ENCODE measurements at regions not wholly inside any gene's neighbourhood (a gene's known extent, or its start where the extent isn't known, plus 50 kb on each side); places are given as distances from the start of the nearest gene placed in this dataset.
A peak's percentile ranks its signal among the peaks of the same experiment; 100 is the strongest.

DNA sequence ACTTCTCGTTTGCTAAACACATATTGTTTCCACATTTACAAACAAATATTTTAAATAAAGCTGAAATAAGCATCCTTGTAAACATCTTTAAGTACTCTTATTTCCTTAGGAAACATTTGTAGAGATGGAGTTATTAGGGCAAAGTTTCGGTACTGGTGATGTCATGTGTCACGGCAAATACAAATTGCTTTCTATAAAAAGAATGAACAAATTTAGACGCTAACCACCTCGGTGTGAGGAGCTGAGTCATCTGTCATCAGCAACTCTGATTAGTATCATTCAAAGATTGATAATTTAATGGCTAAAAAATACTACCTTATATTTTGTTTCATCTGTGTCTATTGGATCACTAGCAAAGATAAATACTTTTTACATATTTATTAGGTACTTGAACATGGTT, 982.0 kb downstream of the VRK1 start:
- DNase-seq (no peak), ATAC-seq (ENCODE audit: insufficient read depth, low FRiP score) (no peak)
- no peaks in the 10 kb centered on the region for H3K4me1 ChIP-seq (ENCODE audit: control insufficient read depth in 5 of 5, insufficient read depth in 5 of 5, low read length in 5 of 5)
- no peak for TF ChIP-seq CTCF (IDR thresholded peaks at IDR 0.05; ENCODE audit: control extremely low read depth, extremely low read depth)
- no peak overlapping the region for H3K9ac ChIP-seq (ENCODE audit: insufficient read depth in 1 of 2, low read length in 2 of 2)
- no peaks in the 10 kb centered on the region for H3K36me3 ChIP-seq (ENCODE audit: control insufficient read depth in 4 of 4, insufficient read depth in 4 of 4, low read length in 4 of 4)
- WGBS, 2 donors: 82 to 85% methylated on average over 5 of the region's 5 CpGs
- peaks cover 0 to 3% (median 0%) of the 10 kb centered on the region in 4 donors for H3K9me3 ChIP-seq (ENCODE audit: control insufficient read depth in 4 of 4, insufficient read depth in 3 of 4, low read length in 3 of 4)
- H3K27me3 ChIP-seq (ENCODE audit: control insufficient read depth in 3 of 3, insufficient read depth in 3 of 3, low read length in 2 of 3): no peaks in the 10 kb centered on the region
- no peak overlapping the region for H3K4me3 ChIP-seq
- H3K27ac ChIP-seq (ENCODE audit: low read depth in 1 of 2, low read length in 1 of 2): no peak overlapping the region

DNA sequence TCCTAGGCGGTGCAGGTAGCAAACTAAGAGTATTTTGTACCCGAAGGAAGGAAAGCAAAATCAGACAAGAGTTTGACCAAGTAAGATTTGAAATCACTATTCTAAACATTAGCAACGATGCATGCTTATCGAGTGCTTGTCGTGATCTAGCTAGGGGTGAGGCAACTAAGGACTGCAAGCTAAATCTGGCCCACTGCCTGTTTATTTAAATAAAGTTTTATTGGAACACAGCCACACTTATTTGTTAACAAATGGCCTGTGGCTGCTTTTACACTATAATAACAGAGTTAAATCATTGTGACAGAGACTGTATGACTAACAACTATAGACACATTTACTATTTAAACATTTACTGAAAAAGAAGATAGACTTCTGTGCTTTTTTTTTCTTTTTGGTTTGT, 983.6 kb downstream of the VRK1 start:
- no peak for DNase-seq
- 93 to 95% methylated on average over 5 of the region's 5 CpGs for WGBS, 2 donors
- Histone ChIP-seq H3K27me3 (ENCODE audit: control insufficient read depth in 3 of 3, insufficient read depth in 3 of 3, low read length in 2 of 3) (no peaks in the 10 kb centered on the region), H3K27ac (ENCODE audit: low read depth in 1 of 2, low read length in 1 of 2) (no peak overlapping the region), H3K4me3 (no peak overlapping the region), H3K36me3 (ENCODE audit: control insufficient read depth in 4 of 4, insufficient read depth in 4 of 4, low read length in 4 of 4) (no peaks in the 10 kb centered on the region), H3K4me1 (ENCODE audit: control insufficient read depth in 5 of 5, insufficient read depth in 5 of 5, low read length in 5 of 5) (no peaks in the 10 kb centered on the region), H3K9ac (ENCODE audit: insufficient read depth in 1 of 2, low read length in 2 of 2) (no peak overlapping the region), H3K9me3 (ENCODE audit: control insufficient read depth in 4 of 4, insufficient read depth in 3 of 4, low read length in 3 of 4) (no peaks in the 10 kb centered on the region)
- ATAC-seq (ENCODE audit: insufficient read depth, low FRiP score): no peak
- no peak for TF ChIP-seq CTCF (IDR thresholded peaks at IDR 0.05; ENCODE audit: control extremely low read depth, extremely low read depth)

GRCh38 chr14:97781961-97782360, 984.8 kb downstream of the VRK1 start:
- Histone ChIP-seq H3K9ac (ENCODE audit: insufficient read depth in 1 of 2, low read length in 2 of 2) (no peak overlapping the region), H3K27me3 (ENCODE audit: control insufficient read depth in 3 of 3, insufficient read depth in 3 of 3, low read length in 2 of 3) (no peaks in the 10 kb centered on the region), H3K36me3 (ENCODE audit: control insufficient read depth in 4 of 4, insufficient read depth in 4 of 4, low read length in 4 of 4) (no peaks in the 10 kb centered on the region), H3K27ac (ENCODE audit: low read depth in 1 of 2, low read length in 1 of 2) (no peak overlapping the region), H3K4me3 (no peak overlapping the region), H3K4me1 (ENCODE audit: control insufficient read depth in 5 of 5, insufficient read depth in 5 of 5, low read length in 5 of 5) (no peaks in the 10 kb centered on the region), H3K9me3 (ENCODE audit: control insufficient read depth in 4 of 4, insufficient read depth in 3 of 4, low read length in 3 of 4) (no peaks in the 10 kb centered on the region)
- DNase-seq (no peak), ATAC-seq (ENCODE audit: insufficient read depth, low FRiP score) (no peak)
- no peak for TF ChIP-seq CTCF (IDR thresholded peaks at IDR 0.05; ENCODE audit: control extremely low read depth, extremely low read depth)
- WGBS, 2 donors: 92 to 93% methylated on average over 5 of the region's 5 CpGs

DNA sequence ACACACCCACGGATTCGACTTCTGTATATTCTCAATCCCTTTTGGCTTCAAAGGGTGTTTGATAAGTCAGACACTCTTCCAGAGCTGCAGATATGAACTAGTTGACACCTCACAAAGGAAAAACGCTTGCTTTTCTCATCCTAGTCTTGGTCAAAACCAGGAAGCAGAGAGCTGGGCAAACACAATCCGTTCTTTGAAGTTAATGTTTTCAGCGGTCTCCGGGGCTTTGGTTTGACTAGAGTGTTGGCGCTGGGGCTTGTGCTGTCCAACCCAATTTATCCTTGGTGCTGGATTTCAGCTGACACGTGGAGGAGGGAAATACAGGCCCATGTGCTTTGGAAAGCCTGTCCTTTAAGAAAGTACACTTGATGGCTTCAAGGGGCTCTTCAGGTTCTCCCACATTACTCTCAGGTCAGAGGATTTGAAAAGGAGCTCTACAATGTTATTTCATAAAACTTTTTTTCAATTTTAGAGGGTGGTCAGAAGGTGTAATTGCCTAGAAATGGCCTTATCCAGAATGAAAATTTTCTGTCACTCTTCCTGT, 985.8 kb downstream of the VRK1 start:
- H3K4me1 ChIP-seq (ENCODE audit: control insufficient read depth in 5 of 5, insufficient read depth in 5 of 5, low read length in 5 of 5): no peaks in the 10 kb centered on the region
- H3K9ac ChIP-seq (ENCODE audit: insufficient read depth in 1 of 2, low read length in 2 of 2): no peak overlapping the region
- H3K27me3 ChIP-seq (ENCODE audit: control insufficient read depth in 3 of 3, insufficient read depth in 3 of 3, low read length in 2 of 3): no peaks in the 10 kb centered on the region
- WGBS, 2 donors: 70 to 87% methylated on average over 8 of the region's 8 CpGs
- DNase-seq (peak; percentile 7 to 51 (median 24)), ATAC-seq (ENCODE audit: insufficient read depth, low FRiP score) (no peak)
- no peak overlapping the region for H3K27ac ChIP-seq (ENCODE audit: low read depth in 1 of 2, low read length in 1 of 2)
- H3K4me3 ChIP-seq: no peak overlapping the region
- TF ChIP-seq CTCF (IDR thresholded peaks at IDR 0.05; ENCODE audit: control extremely low read depth, extremely low read depth): no peak
- H3K36me3 ChIP-seq (ENCODE audit: control insufficient read depth in 4 of 4, insufficient read depth in 4 of 4, low read length in 4 of 4): no peaks in the 10 kb centered on the region
- no peaks in the 10 kb centered on the region for H3K9me3 ChIP-seq (ENCODE audit: control insufficient read depth in 4 of 4, insufficient read depth in 3 of 4, low read length in 3 of 4)

All from lung (tissue), 11 donors.